Hepatic stellate cell (primary cell): ENCODE measurements at regions not wholly inside any gene's neighbourhood (a gene's known extent, or its start where the extent isn't known, plus 50 kb on each side); places are given as distances from the start of the nearest gene placed in this dataset.

Experiments used
- DNase-seq: peaks from one replicate; pipeline ENCODE4 v3.0.0; 2011; ENCODE audit warnings: low spot score

DNA sequence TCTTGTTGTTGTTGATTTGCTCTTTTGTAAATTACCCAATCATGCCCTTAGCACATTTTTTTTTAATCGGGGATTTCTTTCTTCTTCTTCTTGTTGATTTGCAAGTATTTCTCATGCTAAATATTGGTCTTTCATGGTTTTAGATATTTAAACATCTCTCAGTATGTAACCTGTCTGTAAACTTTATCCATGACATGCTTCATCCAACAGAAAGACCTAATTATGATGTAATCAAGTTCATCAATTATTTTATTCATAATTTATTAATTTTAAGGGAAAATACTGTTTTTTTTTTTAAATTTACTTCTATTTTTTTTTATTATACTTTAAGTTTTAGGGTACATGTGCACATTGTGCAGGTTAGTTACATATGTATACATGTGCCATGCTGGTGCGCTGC is 69.8 kb downstream of the TNFSF18 start:
- no peak for DNase-seq
